ENCODE measurements at regions not wholly inside any gene's neighbourhood (a gene's known extent, or its start where the extent isn't known, plus 50 kb on each side); places are given as distances from the start of the nearest gene placed in this dataset.

GRCh38 chr14:103207388-103208072 is 84.3 kb downstream of the TNFAIP2 start:
- no peak for DNase-seq

DNA sequence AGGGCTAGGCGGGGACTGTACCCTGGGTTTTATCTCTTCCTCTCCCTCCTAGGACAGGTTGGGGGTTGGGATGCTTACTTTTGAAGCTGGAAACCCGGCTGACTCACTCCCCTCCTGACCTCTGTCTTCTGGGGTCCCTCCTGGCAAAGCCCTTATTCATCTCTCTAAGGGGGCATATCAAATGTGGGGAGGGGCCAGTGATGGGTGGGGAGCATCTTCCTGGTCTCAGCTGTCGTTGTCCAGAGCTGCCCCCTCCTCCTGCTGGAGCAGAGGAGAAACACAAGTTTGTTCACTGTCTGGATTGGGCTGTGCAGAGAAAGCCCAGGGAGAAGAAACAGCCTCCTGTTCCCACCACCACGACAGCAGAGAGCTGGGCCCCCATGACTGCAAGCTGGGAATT is 85.8 kb downstream of the TNFAIP2 start:
- DNase-seq, result no peak

DNA sequence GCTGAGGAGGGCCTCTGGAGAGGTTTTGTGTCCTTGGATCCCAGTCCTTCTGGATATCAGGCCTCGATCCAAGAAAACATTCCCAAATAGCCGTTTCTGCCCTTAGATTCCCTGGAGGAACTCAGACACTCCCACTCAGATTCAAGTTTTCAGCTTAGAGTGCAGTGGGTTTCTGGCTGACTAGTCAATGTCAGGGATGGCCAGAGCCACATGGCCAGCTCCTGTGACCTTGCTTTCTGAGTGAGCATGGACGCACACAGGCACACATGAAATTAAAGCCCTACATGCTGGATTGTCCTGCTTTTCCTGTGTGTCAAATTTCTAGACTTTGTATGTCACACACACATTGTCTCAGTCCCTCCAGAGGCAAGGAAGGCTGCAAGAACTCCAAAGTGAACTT is 86.2 kb downstream of the TNFAIP2 start:
- DNase-seq, result no peak

GRCh38 chr14:103213331-103213730 is 90.1 kb downstream of the TNFAIP2 start:
- no peak for DNase-seq

DNA sequence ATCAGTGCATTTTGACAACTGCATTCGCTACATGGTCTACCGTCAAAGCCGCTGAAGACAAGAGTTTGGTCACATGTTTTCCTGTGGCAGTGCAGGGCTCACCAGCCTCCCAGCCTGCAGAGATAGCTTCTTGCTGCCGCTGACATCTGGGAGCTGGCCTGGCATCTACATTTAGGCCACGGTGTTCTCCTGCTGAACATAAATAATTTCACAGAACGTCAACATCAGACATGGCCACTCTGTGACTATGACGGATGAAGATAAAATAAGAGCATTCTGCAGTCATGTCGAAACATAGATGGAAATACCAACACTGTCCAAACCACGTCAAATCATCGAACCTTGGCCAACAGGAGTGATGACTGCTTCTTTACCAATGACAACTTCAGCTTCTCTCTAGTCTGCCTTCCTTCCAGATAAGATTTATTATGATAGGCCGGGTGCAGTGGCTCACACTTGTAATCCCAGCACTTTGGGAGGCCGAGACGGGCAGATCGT is 91.2 kb downstream of the TNFAIP2 start:
- no peak for DNase-seq

DNA sequence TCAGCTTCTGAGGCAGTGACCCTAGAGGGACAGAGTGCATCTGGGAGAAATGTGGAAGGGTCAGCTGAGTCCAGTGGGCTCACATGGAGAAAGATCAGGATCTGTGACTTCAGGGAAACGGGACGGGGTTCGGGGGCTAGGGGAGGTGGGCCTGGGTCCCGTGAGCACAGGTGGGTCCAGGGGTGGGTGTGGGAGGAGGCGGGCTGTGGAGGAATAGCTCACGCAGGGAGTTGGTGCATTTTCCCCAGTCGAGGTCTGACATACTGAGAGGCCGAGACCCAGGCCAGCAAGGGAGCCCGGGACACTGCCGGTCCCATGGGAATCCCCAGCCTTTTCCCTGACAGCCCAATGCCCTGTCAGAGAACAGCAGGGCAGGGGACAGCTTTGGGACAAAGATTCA is 93.1 kb downstream of the TNFAIP2 start:
- no peak for DNase-seq

DNA sequence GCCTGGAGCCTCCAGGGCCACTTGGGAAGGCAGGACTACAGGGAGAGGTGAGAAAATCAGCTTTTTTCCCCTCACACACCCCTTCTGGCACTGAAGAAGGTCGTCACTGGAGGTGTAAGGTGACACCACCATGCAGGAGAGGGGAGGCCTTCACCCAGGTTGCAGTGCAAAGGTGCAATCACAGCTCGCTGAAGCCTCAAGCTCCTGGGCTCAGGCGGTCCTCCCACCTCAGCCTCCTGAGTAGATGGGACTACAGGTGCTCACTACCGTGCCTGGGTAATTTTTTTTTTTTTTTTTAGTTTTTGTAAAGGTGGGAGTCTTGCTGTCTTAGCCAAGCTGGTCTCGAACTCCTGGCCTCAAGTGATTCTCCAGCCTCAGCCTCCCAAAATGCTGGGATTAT is 93.6 kb downstream of the TNFAIP2 start:
- no peak for DNase-seq

- DNase-seq, result no peak
These were observed 94.3 kb downstream of the TNFAIP2 start for GRCh38 chr14:103217538-103217937.

- no peak for DNase-seq
These were observed 97.1 kb downstream of the TNFAIP2 start for GRCh38 chr14:103220134-103220981.

GRCh38 chr14:103220982-103221641 is 97.9 kb downstream of the TNFAIP2 start:
- no peak for DNase-seq

- no peak for DNase-seq
These were observed 98.6 kb downstream of the TNFAIP2 start for GRCh38 chr14:103221781-103222358.

- no peak for DNase-seq
These were observed 100.6 kb downstream of the TNFAIP2 start for GRCh38 chr14:103223818-103224352.

DNA sequence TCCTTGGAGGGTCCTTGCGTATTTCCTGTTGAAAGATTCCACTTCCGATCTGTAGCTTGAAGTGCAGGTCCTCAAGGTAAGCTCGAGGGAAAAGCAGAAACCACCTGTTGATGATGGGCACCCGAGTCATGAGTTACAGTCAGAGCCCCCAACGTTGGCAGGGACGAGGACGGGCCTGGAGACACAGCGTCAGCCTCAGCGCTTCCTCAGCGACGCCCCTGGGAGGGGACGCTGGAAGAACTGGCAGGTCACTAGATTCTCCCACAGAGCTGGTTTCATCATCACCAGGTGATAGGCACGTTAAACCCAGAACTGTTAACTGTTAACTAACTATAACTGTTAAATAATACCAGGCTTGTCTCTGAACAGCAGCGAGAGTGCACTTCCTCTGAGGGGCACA is 101.8 kb downstream of the TNFAIP2 start:
- no peak for DNase-seq

DNA sequence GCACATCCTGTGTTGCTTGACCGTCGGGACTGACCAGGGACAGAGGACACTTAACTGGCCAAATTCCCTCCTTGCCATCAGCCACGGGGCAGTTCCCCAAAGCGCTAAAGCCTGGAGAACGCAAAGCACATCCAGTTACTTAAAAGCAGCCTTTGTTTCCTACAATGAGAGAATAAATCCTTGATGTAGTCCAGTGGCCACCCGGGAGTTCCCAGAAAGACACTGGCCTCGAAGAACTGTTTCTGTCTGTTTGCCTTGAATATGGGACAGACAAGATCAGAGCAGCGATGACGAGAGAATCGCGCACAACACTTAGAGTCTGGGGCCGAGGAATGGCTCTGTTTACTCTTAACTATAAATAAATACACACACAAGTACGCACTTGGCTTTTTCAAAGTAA is 102.2 kb downstream of the TNFAIP2 start:
- no peak for DNase-seq

DNA sequence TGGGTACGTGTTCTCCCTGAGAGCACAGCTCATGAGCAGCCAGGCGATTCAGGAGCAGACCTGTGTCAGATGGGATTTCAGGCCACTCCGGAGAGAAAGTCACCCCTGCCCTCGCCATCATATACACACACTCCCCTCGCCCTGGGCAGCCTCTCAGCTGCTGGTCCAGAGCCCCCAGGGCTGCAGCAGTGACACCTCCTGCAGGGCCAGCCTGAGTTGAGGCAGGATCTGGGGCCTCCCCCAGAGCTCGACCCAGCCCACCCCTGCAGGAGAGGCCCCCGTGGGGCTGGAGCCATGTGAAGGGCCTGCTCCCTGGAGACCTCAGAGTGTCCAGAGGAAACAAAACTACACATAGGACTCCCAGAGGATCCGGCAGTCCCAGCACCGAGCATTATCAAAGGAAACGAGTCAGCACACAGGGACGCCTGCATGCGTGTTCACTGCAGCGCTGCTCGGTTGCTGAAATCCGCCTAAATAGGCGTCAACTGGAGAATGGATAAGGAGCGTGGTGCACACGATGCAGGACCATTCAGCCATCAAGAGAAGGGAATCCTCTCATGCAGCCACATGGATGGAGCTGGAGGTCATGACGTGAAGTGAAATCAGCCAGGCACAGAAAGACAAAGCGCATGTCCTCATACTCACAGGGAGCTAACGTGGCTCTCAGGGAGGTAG is 104.0 kb downstream of the TNFAIP2 start:
- no peak for DNase-seq

DNA sequence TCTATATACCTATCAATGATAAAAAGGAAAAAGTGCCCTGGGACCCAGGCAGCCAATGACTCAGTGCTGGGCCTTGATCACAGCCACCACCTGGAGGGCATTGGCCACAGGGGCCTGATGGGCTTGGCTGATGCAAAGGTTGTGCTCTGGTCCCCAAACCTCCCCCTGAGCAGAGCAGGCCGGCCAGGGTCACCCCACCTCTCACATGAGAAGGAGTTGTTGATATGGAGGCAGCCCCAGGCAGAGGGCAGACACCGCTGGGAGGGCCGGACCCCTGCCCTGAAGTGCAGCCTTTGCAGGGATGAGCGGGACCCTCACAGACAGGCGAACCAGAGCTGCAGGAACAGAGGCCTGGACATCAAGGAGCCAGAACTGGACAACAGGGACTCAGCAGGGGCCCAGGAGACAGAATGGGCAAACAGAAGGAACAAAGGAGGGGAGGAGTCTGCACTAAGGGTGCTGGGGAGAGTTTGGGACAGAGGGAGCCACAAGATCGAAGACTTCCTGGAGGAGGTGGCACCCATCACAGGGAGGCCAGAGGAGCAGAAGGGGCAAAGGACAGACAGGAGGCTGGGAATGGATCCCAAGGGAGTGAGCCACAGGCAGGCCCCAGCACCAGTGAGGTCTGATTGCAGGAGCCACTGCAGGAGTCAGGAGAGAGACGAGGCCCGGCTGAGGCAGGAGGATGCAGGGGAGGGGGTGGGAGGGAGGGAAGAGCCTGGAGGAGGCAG is 105.0 kb downstream of the TNFAIP2 start:
- DNase-seq, result no peak

DNA sequence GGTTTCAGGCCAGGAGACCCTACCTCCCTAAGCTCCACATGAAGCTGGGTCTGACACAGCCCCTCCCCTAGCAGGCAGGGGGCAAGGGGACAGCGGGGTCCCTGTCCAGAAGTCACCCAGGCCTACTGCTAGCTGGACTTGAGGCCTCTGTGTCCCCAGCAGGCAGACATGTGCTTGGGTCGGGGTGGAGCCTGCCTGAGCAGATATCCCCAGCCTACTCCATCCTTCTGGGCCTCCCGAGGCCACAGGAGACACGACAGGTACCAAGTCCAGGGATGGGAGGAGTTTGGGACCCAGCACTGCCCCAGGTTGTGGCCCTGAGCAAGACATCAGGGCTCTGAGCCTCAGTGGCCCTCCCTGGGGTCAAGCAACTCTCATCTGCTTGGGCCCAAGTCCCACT is 105.2 kb upstream of the EIF5 start:
- DNase-seq, result no peak

DNA sequence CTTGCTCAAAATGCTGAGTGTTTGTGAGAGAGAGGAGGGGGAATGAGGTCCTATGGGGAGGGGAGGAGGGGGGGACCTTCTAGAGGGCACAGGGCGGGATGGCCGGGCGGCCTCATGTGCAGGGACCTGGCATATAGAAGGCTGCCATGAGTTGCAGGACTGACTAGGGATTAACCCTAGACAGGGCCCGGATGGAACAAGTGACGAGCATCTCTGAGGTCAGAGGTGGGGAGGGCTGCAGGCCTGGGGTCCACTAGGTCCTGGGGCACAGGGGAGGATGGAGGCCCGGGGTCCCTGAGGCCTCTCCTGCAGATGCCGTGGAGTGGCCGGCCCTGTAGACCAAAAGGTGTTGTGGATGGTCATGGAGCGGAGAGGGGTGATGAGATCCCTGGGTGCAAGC is 104.0 kb upstream of the EIF5 start:
- DNase-seq, result no peak

DNA sequence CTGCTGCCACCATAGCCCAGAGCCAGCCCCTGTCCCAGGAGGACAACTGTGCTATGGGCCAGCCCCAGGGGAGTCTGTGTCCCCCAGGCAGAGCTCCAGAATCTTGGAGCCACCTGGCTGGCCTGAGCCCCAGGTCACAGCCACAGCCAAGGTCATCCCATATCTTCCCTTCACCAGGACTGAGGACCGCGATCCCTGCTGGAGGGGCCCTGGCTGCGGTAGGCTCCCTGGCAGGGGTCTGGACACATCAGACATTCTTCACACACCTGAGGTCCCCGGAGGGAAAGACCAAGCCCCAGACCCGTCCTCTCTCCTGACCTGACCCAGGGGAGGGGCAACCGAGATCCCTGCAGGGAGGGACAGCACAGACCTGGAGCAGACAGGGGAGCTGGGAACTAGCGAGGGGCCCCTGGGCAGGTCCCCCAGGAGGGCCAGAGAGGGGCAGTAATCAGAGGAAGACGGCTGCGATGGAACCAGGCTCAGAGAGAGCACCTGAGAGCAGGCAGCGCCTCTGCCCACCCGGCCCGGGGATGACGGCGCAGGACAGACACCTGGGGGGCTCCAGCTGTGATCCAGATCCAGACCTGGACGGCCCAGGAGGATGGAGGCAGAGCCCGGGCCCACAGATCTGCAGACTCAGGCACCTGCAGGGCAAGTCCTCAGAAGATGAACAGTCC is 103.2 kb upstream of the EIF5 start:
- DNase-seq, result no peak

- DNase-seq, result no peak
These were observed 102.5 kb upstream of the EIF5 start for GRCh38 chr14:103231376-103232019.

Measured in T-helper 2 cell (primary cell).